NCI-H2196 (cell line): ENCODE measurements at regions not wholly inside any gene's neighbourhood (a gene's known extent, or its start where the extent isn't known, plus 50 kb on each side); places are given as distances from the start of the nearest gene placed in this dataset.

Source experiments
- DNase-seq: peaks from one replicate; lab custom pipeline; 2025; ENCODE audit not compliant: unreplicated experiment; lab: John Stamatoyannopoulos, UW

DNA sequence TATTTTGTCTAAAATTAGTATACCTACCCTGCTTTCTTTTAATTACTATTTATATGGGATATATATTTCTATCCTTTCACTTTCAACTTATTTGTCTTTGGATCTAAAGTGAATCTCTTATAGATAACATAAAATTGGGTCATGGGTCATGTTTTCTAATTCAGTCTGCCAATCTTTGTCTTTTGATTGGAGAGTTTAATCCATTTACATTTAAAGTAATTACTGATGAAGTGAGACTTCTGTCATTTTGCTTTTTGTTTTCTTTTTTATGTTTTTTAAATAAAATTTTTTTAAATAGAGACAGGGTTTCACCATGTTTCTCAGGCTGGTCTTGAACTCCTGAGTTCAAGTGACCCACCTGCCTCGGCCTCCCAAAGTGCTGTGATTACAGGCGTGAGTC lies 50.5 kb upstream of the PRDM1 start:
- DNase-seq: no peak

DNA sequence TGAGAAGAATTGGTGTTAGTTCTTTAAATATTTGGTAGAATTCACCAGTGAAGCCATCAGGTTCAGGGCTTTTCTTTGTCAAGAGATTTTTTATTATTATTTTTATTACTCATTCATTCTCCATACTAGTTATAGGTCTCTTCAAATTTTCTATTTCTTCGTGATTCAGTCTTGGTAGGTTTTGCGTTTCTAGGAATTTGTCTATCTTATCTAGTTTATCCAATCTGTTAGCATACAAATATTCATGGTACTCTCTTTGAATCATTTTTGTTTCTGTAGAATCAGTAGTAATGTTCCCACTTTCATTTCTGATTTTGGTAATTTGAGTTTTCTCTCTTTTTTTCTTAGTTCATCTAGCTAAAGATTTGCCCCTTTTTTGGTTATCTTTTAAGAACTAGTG lies 52.3 kb upstream of the PRDM1 start:
- DNase-seq: no peak

DNA sequence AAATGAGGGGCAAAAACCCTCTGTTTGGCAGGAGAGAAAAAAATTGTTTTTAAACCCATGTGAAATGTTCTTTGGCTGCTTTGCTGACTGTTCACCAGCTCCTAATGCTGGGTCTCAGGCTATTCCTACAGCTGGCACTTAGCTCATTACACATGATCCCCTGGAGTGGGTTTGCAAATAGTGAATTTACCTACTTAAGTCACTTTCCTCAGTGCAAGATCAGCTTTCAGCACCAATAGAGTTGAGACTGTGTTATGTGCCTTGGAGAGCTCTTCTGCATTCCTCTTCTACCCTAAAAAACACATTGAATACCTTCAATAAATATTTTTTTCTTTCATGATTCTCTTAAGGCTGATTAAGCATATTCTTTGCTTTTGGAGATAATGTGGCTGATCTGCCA lies 58.4 kb upstream of the PRDM1 start:
- DNase-seq: no peak

DNA sequence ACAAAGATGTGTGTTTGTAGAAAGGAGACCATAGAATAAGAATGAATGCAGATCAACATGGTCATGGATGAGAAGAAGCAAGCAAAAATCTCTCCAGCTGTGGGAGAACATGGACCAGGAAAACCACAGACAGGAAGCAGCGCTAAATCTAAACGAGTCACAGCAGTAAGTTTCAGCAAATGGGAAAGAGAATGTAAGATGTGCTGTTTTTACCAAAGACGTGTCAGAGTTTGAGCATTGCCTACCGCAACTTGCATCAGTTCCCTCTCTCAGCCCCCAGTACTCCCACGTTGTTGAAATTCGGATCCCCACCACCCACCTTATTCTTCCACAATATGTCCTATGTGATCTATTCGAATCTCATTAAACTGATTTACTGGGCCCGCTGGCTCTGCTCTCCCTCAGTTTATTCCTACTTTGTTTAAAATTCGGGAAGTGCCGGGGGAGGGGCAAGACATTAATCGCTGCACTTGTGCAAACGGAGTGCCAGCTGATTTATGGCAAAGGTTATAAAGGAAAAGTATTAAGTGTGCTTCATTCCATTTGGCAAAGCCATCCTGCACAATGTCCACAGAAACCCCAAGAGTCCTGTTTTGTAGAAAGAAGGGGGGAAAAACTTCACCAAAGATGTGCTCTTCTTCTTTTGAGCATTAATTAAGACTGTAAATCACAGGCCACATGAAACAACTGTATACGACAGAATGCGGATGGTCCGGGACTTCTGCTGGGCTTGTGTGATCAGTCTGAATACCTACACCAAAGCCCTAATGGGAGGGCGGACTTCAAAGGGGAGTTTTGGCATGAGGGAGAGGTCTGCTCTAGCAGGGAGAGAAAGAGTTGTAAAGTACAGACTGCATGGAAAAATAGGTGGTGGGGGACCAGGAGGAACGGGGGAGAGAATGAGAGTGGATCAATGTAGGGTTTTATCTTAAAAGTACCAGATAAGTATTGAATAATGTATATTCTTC lies 59.1 kb upstream of the PRDM1 start:
- no peak for DNase-seq

DNA sequence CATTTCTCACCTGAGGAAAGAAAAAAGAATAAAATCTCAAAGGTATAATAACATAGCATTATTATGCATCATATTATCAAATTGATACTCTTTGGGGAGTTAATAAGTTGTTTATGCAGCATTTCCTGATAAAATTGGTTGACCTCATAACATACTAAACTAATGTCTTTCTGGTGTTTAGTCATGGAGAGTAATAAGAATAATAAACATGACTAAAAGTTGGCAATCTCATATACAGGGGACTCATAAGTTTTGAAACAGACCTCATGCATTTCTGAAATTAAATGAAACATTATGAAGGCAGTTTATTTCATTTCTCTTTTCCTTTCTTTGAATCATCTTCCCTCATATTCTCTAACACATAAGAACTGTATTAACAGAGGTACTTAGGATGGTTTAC lies 60.5 kb upstream of the PRDM1 start:
- DNase-seq: no peak

DNA sequence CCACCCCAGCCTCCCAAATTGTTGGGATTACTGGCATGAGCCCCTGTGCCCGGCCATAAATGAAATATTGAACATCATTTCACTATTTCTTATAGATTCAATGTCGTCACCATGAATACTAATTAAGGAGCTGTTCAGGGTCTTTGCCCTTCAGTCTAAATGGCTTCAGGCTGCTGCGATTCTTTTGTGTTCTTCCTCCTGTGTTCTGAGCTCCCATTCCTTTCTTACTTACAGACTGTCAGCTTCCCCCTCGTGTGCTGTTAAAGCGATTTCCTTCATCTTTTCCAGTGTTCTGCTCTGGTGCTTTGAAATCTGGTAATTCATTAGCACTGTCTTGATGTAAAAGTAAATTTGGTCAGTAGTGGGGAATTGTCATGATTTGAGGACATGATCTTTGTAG lies 63.3 kb upstream of the PRDM1 start:
- no peak for DNase-seq

DNA sequence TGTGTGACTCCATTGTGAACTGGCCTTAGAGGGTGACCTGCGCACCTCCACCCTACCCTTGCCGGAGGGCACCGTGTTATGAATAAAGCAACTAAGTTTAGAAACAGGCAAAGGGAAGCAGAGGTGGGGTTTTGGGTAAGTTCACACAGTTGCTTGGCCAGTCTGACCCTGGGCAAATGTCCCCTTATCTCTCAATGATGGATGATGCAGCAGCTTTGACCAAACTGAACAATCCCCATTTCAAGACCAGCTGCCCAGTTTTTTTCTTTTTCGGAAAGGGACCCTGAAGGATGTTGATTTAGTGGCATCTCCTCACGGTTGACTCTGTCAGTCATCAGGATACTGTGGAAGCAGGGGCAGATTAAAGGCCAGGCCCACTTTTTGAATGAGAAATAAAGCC lies 68.7 kb upstream of the PRDM1 start:
- DNase-seq: no peak

DNA sequence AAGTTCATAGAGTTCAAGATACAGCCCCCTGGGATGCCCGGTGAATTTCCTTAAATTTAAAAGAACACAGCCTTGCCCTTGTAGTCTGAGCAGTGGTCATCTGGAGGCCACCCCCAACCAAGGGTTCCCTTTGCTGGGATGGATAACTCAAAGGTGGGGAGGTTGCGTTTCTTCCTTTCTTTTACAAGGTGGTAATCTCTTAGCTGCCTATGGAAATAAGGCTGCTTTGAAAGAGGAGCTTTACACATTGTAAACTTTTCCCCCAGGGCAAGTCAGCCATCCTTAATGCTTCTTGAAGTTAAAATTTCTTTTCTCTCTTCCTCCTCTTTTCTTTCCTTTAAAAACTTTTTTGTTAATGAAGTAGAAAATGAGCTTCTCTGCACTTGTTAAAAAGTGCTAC lies 71.2 kb upstream of the PRDM1 start:
- DNase-seq: no peak

DNA sequence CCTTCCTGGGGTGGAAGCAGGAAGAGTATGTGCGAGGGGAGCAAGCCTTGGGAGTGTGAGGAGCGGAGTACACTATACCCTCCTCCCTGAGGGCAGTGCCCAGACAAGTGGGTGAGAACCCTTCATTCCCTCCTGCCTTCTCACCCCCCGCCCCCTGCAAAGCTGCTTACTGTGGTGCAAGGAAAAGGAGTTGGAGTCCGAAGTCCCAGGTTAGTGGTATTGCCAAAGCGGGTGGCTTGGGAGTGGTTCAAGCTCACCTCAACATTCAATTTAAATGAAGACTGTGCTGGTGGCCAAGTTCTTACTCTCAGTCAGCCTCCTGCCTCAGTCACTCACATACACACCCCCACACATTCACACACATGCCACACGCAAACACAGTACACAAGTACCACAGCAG lies 74.7 kb upstream of the PRDM1 start:
- no peak for DNase-seq

DNA sequence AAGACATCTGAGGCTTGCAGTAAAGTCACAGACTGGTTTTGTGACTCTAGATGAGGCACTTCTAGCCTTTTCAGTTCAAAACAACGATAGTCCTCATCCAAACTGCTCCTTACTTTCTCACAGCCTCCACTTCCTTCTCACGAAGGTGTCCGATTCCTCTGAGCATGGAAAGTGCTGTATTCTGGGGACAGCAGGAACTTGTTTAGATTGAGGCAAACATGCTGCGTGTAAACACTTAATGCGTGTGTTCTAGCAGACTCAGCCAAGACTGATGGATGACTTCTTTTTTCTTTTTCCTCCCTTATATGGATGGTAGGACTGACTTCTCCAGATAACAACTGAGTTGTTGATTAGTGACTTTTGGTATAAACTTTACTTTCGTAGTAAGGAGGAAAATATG lies 80.2 kb upstream of the PRDM1 start:
- no peak for DNase-seq

DNA sequence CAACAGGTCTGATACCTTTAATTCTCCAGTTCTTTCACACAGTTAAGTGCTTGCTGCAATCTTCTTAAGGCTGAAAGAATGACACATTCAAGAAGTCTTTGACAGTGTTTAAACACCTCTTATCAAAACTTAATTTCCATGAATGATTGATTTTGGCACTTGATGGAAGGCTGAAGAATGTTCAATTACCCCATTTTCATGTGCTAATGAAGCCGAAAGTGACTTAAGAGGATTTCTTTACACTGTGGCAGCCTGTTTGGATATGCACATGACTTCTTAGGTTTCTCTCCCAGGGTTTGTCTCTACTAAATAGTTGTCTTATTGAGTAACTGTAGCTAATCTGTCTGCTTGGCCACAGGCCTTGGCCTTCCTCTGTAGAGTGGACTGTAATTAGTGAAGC lies 81.1 kb upstream of the PRDM1 start:
- no peak for DNase-seq

DNA sequence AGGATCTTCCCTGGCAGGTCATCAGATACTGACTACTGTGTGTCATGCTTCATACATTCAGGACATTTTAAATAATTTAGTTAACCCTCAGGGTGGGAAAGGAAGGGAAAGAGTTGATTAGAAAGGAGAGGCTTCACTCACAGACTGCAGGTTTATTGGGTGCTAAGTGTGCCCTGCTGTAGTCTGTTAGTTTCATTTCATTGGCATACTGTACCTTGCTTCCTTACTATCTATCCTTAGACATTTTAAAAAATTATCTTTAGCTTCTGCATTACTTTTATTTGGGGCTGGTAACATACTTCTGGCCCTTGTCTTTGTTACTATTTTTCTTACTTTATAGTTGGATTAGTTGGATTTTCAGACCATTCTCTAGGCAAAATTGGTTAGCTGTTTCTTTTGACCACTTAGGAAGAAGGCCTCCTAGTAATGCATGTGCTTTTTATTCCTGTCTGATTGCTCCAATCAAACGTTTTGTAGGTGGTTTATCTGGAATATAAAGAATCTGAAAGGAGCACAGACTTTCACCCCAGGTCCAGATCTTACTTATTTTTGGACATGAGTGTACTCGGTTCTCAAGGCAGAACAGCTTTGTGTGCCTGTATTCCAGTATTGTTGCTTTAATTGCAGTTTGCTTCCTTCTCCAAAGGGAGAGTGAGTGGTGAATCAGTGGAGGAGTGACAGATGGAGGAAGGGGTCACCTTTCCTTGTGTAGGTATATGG lies 82.7 kb upstream of the PRDM1 start:
- no peak for DNase-seq

DNA sequence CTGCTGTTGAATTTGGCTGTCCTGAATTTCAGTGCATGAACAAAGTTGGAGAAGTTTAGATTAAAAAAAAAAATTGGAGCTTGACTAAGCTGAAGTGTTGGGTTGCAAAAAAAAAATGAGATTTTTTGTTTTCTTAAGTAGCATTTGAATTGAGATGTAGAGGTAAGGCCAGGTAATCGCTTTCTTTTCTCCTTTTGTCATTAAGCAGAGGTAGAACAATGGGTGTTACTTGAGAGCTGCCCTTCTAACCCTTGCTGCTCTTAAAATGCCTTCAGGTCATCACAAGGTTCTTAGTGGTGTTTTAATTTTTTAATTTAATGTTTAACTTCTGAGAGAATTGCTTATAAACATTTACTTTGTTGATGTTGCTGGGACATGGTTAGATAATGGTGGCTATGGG lies 84.1 kb upstream of the PRDM1 start:
- DNase-seq: no peak

DNA sequence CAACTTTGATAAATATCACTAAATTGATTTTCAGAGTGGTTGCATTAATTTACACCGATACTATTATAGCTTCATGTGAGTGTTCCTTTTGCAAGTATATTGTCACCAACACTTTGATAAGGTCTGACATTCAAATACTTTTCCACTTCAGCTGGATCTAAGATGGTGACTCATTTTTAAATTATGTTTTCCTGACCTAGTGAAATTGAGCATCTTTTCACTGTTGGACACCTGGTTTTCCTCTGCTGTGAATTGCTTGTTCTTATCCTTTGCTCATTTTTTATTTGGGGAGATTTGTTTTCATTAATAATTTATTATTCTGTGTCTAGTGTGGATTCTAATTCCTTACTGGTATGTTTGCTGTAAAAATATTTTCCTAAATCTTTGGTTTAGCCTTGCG lies 85.2 kb upstream of the PRDM1 start:
- DNase-seq: no peak

DNA sequence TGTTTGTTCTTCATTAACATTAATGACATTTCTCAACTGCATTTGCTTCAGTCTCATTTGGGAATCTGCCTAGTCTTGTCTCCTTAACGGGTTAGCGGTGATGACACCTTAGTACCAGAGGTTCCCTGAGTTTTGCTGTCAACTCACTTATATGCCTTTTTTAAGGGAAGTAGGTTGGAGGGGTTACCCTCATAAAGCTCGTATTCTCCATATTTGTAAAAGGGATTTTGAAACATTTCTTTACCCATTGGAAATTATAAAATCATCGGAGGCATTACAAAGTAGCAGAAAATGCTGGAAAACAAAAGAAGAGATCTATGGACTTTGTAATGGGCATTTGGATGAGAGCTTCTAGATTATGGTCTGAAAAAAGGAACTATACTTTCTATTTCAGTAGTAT lies 88.7 kb upstream of the PRDM1 start:
- no peak for DNase-seq

DNA sequence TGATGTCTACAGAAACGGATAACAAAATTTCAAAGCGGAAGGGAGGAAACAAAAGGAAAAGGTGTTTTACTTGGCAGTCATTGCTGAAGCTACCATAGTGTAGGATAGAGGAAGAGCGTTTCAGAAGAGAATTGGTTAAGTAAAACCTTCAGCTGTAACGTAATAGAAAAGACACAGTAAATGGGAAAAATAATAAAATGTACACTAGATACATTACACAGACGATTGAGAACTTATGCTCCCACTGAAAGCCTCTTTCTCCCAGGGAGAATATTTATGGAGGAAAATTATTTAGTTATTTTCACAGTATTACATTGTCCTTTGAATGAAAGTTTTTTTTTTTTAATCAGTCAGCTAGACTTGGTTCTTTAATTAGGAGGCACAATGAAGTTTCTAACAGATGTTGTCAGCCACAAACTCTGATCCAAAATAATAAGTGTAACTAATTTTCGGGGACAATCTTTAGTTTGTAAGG lies 90.7 kb upstream of the PRDM1 start:
- no peak for DNase-seq

DNA sequence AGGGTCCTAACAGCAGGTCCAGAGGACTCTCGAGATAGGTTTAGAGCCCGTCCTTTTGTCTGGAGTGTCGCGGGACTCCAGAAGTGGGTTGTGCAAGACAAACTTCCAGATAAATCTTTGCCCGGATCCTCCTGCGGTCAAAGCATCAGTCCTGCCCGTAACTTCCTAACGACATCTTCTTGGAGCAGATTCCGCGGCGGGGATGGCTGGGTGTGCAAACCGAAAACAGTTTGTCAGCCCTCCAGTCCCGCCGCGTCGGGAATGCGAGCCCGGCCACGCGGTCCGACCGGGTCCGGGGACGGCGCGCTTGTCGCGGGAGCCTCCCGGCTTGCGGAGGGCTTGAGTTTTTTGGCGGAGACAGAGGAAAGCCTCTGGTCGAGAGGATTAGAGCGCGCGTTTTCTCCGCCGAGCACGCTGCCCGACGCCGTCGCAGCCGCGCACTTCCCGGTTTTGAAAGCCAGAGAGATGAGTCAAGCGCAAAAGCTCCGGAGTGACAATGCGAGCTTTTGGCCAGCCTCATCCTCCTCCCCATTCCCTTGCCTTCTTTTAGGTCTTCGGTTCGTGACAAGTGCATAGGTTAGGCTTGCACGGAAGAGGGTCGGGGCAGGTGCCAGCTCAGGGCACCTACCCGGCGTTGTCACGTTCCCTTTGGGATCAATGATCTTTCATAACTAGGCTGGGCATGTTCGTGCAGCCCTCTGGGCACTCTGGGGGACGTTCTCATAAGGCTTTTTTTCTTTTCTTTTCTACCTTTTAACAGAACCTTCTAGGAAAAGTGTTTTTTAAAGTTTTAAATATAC lies 91.3 kb upstream of the PRDM1 start:
- DNase-seq: peak; percentile 9

DNA sequence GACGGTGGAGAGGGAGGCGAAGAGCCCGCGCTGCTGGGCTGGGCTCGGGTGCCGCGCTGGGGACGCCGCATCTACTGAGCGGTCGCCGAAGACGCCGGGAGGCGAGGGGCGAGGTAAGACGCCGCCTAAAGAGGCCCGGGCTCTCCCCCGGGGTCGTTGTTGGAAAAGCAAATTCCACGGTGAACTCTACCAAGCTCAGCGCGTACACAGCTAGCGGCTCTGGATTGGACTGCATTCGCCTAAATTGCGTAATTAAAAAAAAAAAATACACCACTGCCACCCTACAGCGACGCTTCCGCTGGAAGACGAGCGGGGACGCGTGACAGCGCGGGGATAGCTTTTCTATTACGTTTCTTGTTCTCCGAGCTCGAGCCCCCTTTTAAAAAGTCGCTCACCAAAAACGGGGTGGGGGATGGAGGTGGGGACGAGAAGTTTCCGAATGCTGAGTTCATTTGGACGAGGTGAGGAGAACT lies 92.0 kb upstream of the PRDM1 start:
- DNase-seq: no peak

DNA sequence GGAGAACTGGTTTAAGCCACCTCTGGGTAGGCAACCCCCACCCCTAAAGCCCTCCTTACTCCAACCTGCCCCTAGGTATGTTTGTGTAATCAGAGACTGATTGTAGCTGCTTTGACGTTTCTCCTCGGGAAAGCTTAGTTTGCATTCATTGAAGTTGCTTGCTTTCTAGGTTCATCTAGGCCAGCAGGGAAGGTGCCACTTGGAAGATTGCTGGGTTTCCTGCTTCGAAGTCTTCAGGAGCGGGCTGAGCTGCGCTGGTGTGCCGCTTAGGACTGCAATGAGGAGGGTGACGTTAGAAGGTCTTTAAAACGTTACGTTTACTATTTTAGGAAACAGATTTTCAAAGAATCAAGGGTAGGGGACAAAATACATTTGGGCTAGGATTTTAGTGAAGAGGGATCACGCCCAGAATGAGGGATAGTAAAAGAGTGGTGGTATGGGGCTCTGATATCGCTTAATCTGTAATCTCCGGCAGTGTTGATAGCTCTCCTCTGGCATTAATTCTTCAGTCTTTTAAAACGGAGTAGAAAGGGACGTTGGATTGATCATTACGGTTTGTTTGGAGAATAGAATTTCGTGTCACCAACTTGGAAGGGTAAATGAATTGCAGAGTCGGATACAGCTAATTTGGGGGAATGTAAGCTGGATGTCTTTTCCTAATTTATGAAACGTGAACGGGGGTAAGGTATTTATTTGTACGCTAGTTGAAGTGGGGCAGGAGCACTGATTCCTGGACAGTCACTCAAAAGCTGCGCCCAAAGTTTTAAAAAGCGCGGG lies 92.6 kb upstream of the PRDM1 start:
- DNase-seq: no peak

DNA sequence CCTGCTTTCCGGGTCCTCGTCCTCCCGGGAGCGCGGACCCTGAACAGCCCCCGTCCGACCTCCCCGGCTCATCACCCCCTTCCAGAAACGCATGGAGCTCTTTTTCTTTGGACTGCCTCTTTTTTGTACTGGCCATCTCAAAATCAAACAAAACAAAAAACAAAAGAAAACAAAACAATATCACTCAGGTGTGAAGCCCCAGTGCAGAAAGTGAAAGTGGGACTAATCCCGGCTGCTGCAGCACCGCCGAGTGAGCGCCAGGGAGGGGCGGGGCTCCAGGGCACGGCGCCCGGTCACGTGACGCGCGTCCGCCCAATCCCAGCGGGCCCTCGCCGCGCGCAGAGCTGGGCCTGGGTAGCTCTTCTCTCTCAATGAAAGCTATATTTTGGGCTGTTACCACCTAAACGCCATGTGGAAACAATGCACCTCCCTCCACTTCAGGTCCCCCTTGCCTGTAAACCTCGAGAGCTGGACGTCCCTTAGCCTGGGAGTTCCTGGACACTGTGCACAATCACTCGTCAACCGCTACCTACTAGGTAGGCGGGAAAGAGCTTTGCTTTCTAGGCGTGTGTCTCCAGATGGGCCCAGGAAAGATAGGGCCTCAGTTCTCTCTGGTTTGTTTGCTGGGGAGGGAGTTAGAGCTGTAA lies 93.7 kb upstream of the PRDM1 start:
- DNase-seq: peak; percentile 66
